Pancreas (tissue), 10 donors: ENCODE measurements at regions not wholly inside any gene's neighbourhood (a gene's known extent, or its start where the extent isn't known, plus 50 kb on each side); places are given as distances from the start of the nearest gene placed in this dataset.

Experiments
- ATAC-seq, 4 donors: fragments of 200-7000 bp; cut with Tn5 transposase; one replicate each; pipeline versions ENCODE4 v1.8.0 to v1.9.1; 2020; ENCODE audit warnings: mild to moderate bottlenecking in 4 of 4, moderate library complexity in 4 of 4
- DNase-seq, 6 donors: peaks; one replicate each; pipeline ENCODE4 v3.0.0-alpha.2; 2020
- FAIRE-seq: peaks from 2 replicates; lab custom pipeline; 2012; peaks lifted over from hg19 to GRCh38; lab: Jason Lieb, UNC
- H3K27ac ChIP-seq, 4 donors: fragments of 200-600 bp; sonication (generic); 1 replicate in 3 of 4; 2 replicates in 1 of 4; pipeline versions ENCODE4 v1.5.0 to v1.8.0; 2020
- H3K27me3 ChIP-seq, 4 donors: fragments of 200-600 bp; one replicate each; pipeline ENCODE4 v1.8.0; 2021
- H3K36me3 ChIP-seq, 3 donors: fragments of 200-600 bp; sonication (generic) in 1 of 3; one replicate each; pipeline versions ENCODE4 v1.5.0 to v1.8.0; 2020 to 2021
- H3K4me1 ChIP-seq, 3 donors: fragments of 200-600 bp; one replicate each; pipeline ENCODE4 v1.8.0; 2021
- H3K4me3 ChIP-seq, 4 donors: fragments of 200-600 bp; sonication (generic) in 2 of 4; one replicate each; pipeline versions ENCODE4 v1.5.0 to v1.8.0; 2020 to 2021
- H3K9me3 ChIP-seq, 4 donors: fragments of 200-600 bp; one replicate each; pipeline ENCODE4 v1.8.0; 2021
- WGBS, 2 donors: extraction: QIAGEN DNeasy Blood & Tissue Kit; methylation state at CpG; one replicate each; pipeline ENCODE4 v1.1.7; 2013; 5-methylcytosine and 5-hydroxymethylcytosine counted together
- intact Hi-C, 3 donors: fragments of 100-400 bp; cut with DNase I; formaldehyde crosslinking; loops; one replicate each; pipeline versions ENCODE4 v1.11.1 to v1.14.2; 2022
- TF ChIP-seq, protein P1 (sequence below), 4 donors: fragments of 200-600 bp; sonication (generic) in 3 of 4; IDR thresholded peaks; one replicate each; pipeline versions ENCODE4 v1.5.0 to v1.8.0; 2021; ENCODE audit warnings: antibody characterized with exemption in 4 of 4
- donor health status: healthy with polysubstance abuse.
- donor health status: DM: no; HTN: no; CAD: no; lungs with moderate emphysema.
- donor health status: DM: no; HTN: no; CAD: no.
- donor health status: control.
- donor health status: control.
- donor health status: Bipolar disorder and iron deficiency.
- donor health status: DM: yes; HTN: yes; CAD: no.
- donor health status: DM: no; HTN: no; CAD: no.
- donor health status: DM: no; HTN: no; CAD: no.
- donor health status: DM: yes; HTN: yes; CAD: no.

DNA sequence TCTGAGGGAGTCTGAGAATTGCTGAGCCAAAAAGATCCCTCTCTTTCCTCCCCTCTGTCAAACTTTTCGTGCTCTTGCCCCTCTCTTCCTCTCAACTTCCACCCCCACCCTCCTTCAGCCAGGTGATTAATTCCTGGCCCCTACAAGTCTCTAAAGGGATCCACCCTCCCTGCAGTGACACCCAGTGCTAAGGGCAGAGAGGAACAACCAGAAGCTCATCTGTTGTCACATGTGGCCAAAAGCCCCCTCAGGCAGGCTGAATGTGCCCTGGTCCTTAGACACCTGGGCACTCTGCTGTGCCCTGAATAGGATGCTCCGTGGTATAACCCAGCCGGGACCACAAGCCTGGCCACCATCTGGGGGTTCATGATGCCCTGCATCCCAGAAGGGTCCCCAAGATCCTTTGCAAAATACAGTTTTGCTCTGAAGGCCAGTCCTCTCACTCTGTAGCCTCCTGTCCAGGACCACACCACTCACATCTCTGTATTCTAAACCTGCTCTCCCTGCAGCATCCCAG lies 234.4 kb downstream of the BCL11A start:
- no peak for ATAC-seq
- Histone ChIP-seq H3K4me1 (peaks cover 0 to 6% (median 3%) of the 10 kb centered on the region in 3 donors), H3K27ac (no peak overlapping the region), H3K9me3 (no peaks in the 10 kb centered on the region), H3K27me3 (no peaks in the 10 kb centered on the region), H3K4me3 (no peak overlapping the region), H3K36me3 (no peaks in the 10 kb centered on the region)
- FAIRE-seq = no peak
- TF ChIP-seq, protein P1, sequence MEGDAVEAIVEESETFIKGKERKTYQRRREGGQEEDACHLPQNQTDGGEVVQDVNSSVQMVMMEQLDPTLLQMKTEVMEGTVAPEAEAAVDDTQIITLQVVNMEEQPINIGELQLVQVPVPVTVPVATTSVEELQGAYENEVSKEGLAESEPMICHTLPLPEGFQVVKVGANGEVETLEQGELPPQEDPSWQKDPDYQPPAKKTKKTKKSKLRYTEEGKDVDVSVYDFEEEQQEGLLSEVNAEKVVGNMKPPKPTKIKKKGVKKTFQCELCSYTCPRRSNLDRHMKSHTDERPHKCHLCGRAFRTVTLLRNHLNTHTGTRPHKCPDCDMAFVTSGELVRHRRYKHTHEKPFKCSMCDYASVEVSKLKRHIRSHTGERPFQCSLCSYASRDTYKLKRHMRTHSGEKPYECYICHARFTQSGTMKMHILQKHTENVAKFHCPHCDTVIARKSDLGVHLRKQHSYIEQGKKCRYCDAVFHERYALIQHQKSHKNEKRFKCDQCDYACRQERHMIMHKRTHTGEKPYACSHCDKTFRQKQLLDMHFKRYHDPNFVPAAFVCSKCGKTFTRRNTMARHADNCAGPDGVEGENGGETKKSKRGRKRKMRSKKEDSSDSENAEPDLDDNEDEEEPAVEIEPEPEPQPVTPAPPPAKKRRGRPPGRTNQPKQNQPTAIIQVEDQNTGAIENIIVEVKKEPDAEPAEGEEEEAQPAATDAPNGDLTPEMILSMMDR (IDR thresholded peaks at IDR 0.05) = no peak
- no peak for DNase-seq
- intact Hi-C loops = no loop called here
- 76 to 79% methylated on average over 3 of the region's 3 CpGs for WGBS, 2 donors

DNA sequence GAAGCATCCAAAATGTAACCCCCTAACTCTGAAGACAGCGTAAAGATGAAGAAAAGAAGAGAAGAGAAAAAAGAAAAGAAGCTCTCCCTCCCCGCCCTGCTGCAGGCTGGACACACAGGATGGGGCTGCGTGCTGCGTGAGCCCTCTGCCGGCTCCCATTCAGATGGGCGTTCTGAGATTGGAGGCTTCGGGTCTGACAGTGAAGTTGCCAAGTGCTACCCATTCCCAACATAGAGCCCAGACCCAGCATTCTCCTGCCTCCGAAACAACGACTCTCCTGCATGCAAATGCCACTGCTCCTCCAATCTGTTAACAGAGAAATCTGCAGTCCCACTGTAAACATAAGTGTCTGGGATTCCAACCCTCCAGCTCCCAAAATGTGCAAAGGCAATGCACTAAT lies 234.9 kb downstream of the BCL11A start:
- Histone ChIP-seq H3K4me1 (peaks cover 0 to 6% (median 3%) of the 10 kb centered on the region in 3 donors), H3K4me3 (no peak overlapping the region), H3K36me3 (no peaks in the 10 kb centered on the region), H3K27ac (no peak overlapping the region), H3K9me3 (no peaks in the 10 kb centered on the region), H3K27me3 (no peaks in the 10 kb centered on the region)
- FAIRE-seq = no peak
- TF ChIP-seq, protein P1 (IDR thresholded peaks at IDR 0.05) = no peak
- intact Hi-C loops = no loop called here
- no peak for ATAC-seq
- WGBS, 2 donors = 79 to 80% methylated on average over 9 of the region's 9 CpGs
- DNase-seq = no peak

DNA sequence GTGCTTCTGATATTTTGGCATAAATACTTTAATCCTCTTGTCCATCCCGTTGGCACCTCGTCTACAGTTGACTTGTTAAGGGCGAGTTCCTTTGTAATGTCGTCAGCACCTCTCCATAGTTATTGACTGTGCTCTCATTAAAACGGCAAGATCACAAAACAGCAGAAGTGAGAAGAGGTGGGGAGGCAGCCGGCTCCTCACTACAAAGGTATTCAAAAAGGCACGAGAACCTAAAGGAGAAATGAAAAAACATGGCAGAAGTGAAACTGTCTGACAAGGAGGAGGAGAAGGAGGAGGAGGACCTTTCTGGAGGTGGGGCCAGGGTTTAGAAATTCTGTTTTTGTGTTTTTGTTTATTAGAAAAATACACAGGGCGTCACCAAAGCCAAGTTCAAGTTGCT lies 235.6 kb downstream of the BCL11A start:
- H3K9me3 ChIP-seq = no peaks in the 10 kb centered on the region
- TF ChIP-seq, protein P1 (IDR thresholded peaks at IDR 0.05) = no peak
- 53 to 60% methylated on average over 8 of the region's 8 CpGs for whole genome bisulfite sequencing, 2 donors
- no peak overlapping the region for H3K27ac ChIP-seq
- no peaks in the 10 kb centered on the region for H3K27me3 ChIP-seq
- H3K4me1 ChIP-seq = peaks cover 0 to 6% (median 3%) of the 10 kb centered on the region in 3 donors
- ATAC-seq (peak in 1 of 4 donors; percentile 29), DNase-seq (no peak), FAIRE-seq (no peak)
- no peak overlapping the region for H3K4me3 ChIP-seq
- intact Hi-C loops = no loop called here
- H3K36me3 ChIP-seq = no peaks in the 10 kb centered on the region

DNA sequence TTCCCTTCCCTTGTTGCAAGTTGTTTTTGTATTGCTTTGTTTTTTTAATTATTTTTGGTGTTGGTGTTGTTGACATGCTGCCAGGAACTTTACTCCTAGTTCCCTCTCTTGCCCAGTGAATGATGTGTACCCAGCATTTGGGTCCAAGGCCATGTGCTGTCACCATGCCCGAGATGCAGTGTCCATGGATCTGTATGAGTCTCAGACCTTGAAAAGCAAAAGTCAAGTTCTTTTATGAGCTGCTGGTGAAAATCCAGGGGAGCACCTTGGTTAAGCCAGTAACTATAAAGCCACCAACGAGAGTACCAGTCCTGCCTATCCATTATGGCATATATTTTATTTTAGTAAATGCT lies 236.4 kb downstream of the BCL11A start:
- Histone ChIP-seq H3K27ac (no peak overlapping the region), H3K9me3 (no peaks in the 10 kb centered on the region), H3K4me1 (peaks cover 0 to 6% (median 3%) of the 10 kb centered on the region in 3 donors), H3K27me3 (no peaks in the 10 kb centered on the region), H3K4me3 (no peak overlapping the region), H3K36me3 (no peaks in the 10 kb centered on the region)
- FAIRE-seq = no peak
- TF ChIP-seq, protein P1 (IDR thresholded peaks at IDR 0.05) = no peak
- no peak for ATAC-seq
- intact Hi-C loops = no loop called here
- 37 to 47% methylated on average over 2 of the region's 2 CpGs for WGBS, 2 donors
- no peak for DNase-seq

DNA sequence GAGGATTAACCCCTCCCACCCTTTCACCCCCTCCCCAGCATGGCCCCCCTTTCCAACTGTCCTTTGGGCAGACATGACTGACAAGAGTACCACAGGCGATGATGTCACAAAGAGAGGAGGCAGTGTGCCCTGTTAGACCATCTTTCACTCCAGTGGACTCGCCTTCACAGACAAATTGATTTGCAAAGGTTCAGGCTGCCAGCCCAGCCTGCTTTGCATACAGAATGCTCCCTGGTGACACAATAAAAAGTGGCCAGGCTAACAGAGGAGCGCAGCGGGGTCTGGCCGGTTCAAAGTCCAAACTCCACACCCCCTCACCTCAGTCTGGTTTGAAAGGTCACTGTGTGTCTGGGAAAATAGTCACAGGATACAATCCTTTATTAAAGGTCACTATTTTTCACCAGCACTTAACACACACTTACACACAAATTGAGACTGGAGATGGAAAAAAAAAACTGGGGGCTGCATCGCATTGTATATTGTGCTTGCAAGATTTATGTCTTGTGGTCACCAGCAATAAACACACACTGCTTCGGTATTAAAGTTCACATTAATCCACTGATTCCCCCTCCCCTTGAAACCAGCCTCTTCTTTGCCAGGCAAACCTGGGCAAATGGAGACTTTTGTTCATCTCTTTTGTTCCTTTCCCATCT lies 236.9 kb downstream of the BCL11A start:
- DNase-seq (peak in 1 of 6 donors; percentile 35), ATAC-seq (peak in 2 of 4 donors; percentile 44 to 68), FAIRE-seq (no peak)
- Histone ChIP-seq H3K36me3 (no peaks in the 10 kb centered on the region), H3K27me3 (no peaks in the 10 kb centered on the region), H3K4me1 (peaks cover 0 to 6% (median 3%) of the 10 kb centered on the region in 3 donors), H3K9me3 (no peaks in the 10 kb centered on the region), H3K27ac (no peak overlapping the region), H3K4me3 (no peak overlapping the region)
- intact Hi-C loops = no loop called here
- 23 to 26% methylated on average over 7 of the region's 7 CpGs for WGBS, 2 donors
- TF ChIP-seq, protein P1 (IDR thresholded peaks at IDR 0.05) = no peak
